Prostate gland (tissue), 1 donor: ENCODE measurements at regions not wholly inside any gene's neighbourhood (a gene's known extent, or its start where the extent isn't known, plus 50 kb on each side); places are given as distances from the start of the nearest gene placed in this dataset.

ENCODE experiments used
- POLR2A ChIP-seq: fragments of 450-650 bp; IDR thresholded peaks from one replicate; pipeline ENCODE4 v1.6.1; 2016; ENCODE audit warnings: antibody characterized with exemption, mild to moderate bottlenecking
- POLR2AphosphoS5 ChIP-seq: sonication (generic); formaldehyde crosslinking; IDR thresholded peaks from one replicate; pipeline ENCODE4 v1.6.1; 2017; ENCODE audit warnings: antibody characterized with exemption

DNA sequence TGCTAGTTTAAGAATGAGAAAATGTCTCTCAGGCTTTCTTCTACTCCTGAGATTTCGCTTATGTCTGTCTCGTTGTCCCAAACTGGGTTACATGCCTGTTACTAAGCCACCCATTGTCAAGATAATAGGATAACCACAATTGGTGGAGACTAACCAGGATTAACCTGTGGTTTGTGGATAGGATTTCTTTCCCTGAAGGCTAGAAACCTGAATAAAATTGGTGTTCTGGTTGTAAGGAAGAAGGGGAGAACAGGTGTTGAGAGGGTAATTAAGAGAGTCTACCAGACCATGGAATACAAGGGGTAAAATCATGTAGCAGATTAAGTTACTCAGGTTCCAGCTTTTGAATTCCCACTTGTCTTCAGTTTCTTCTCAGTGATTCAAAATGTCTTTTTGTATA is 225.4 kb downstream of the CPE start:
- no peak for TF ChIP-seq POLR2AphosphoS5
- TF ChIP-seq POLR2A: no peak
